HS-27A (cell line): ENCODE measurements at regions not wholly inside any gene's neighbourhood (a gene's known extent, or its start where the extent isn't known, plus 50 kb on each side); places are given as distances from the start of the nearest gene placed in this dataset.

Source experiments
- DNase-seq: peaks from one replicate; pipeline ENCODE4 v3.0.0-alpha.2; 2012; ENCODE audit warnings: low read depth, missing footprints

GRCh38 chr11:128190312-128190711, 397.0 kb downstream of the ETS1 start:
- no peak for DNase-seq

- no peak for DNase-seq
These were observed 397.5 kb downstream of the ETS1 start for GRCh38 chr11:128189823-128190222.

GRCh38 chr11:128188346-128189004, 398.9 kb downstream of the ETS1 start:
- DNase-seq = no peak

- DNase-seq = no peak
These were observed 399.5 kb downstream of the ETS1 start for GRCh38 chr11:128187835-128188234.

- no peak for DNase-seq
These were observed 400.0 kb downstream of the ETS1 start for GRCh38 chr11:128187377-128187776.

- no peak for DNase-seq
These were observed 402.4 kb downstream of the ETS1 start for GRCh38 chr11:128184981-128185380.

- no peak for DNase-seq
These were observed 404.5 kb downstream of the ETS1 start for GRCh38 chr11:128182844-128183243.

- no peak for DNase-seq
These were observed 405.4 kb downstream of the ETS1 start for GRCh38 chr11:128181984-128182383.

GRCh38 chr11:128181088-128181480, 406.3 kb downstream of the ETS1 start:
- no peak for DNase-seq

GRCh38 chr11:128180441-128181087, 406.8 kb downstream of the ETS1 start:
- peak; percentile 59 for DNase-seq

- DNase-seq = no peak
These were observed 407.8 kb downstream of the ETS1 start for GRCh38 chr11:128179512-128179911.

GRCh38 chr11:128179039-128179438, 408.3 kb downstream of the ETS1 start:
- no peak for DNase-seq

- peak; percentile 36 for DNase-seq
These were observed 412.7 kb downstream of the ETS1 start for GRCh38 chr11:128174465-128175291.

GRCh38 chr11:128172046-128172878, 415.1 kb downstream of the ETS1 start:
- DNase-seq = no peak

- no peak for DNase-seq
These were observed 415.9 kb downstream of the ETS1 start for GRCh38 chr11:128171506-128171905.

- DNase-seq = no peak
These were observed 421.8 kb downstream of the ETS1 start for GRCh38 chr11:128165572-128165971.

- DNase-seq = no peak
These were observed 423.1 kb downstream of the ETS1 start for GRCh38 chr11:128164080-128164741.

- no peak for DNase-seq
These were observed 425.4 kb downstream of the ETS1 start for GRCh38 chr11:128161994-128162393.

GRCh38 chr11:128161436-128161835, 425.9 kb downstream of the ETS1 start:
- DNase-seq = no peak

- no peak for DNase-seq
These were observed 428.5 kb downstream of the ETS1 start for GRCh38 chr11:128158860-128159259.
